K562 (cell line): ENCODE measurements at regions not wholly inside any gene's neighbourhood (a gene's known extent, or its start where the extent isn't known, plus 50 kb on each side); places are given as distances from the start of the nearest gene placed in this dataset.

Experiments used
- CTCF ChIP-seq, 3 experiments: IDR thresholded peaks in 2 of 3; conservative IDR thresholded peaks in 1 of 3; 2 replicates each; pipeline ENCODE4 v1.5.1; 2011 to 2012; ENCODE audit warnings: low read length in 3 of 3, mild to moderate bottlenecking in 3 of 3, control low read depth in 2 of 3, improper control_type of control experiment in 1 of 3, inconsistent platforms in 1 of 3, low read depth in 1 of 3, mixed read lengths in 1 of 3, moderate library complexity in 1 of 3; ENCODE audit not compliant: insufficient read depth in 2 of 3
- ELF4 ChIP-seq: fragments of 450-650 bp; formaldehyde crosslinking; IDR thresholded peaks from 2 replicates; pipeline ENCODE4 v1.4.0; 2022; ENCODE audit warnings: missing genetic modification characterization
- EZH2 ChIP-seq: IDR thresholded peaks from 2 replicates; pipeline ENCODE4 v1.6.1; 2012; ENCODE audit warnings: low read depth, mild to moderate bottlenecking, inconsistent platforms, low read length, borderline replicate concordance
- GATAD2B ChIP-seq: fragments of 450-650 bp; IDR thresholded peaks from 2 replicates; pipeline ENCODE4 v1.6.1; 2017; ENCODE audit warnings: mild to moderate bottlenecking, borderline replicate concordance
- MEF2A ChIP-seq: IDR thresholded peaks from 2 replicates; pipeline ENCODE4 v1.6.1; 2011; ENCODE audit warnings: low read depth, mild to moderate bottlenecking, low read length, moderate library complexity; ENCODE audit not compliant: control insufficient read depth
- MTA1 ChIP-seq: fragments of 450-650 bp; IDR thresholded peaks from 2 replicates; pipeline ENCODE4 v1.6.1; 2017; ENCODE audit warnings: borderline replicate concordance
- MYBL2 ChIP-seq, 2 experiments: fragments of 450-650 bp in 1 of 2; sonication (generic) in 1 of 2; formaldehyde crosslinking in 1 of 2; IDR thresholded peaks; 2 replicates each; pipeline versions ENCODE4 v1.6.1 to v1.8.1; 2017 to 2022; ENCODE audit warnings: borderline replicate concordance in 1 of 2, inconsistent platforms in 1 of 2, low read depth in 1 of 2, mild to moderate bottlenecking in 1 of 2, missing genetic modification reagents in 1 of 2, moderate library complexity in 1 of 2
- NFYB ChIP-seq: IDR thresholded peaks from 2 replicates; pipeline ENCODE4 v1.6.1; 2011; ENCODE audit warnings: mild to moderate bottlenecking, moderate library complexity; ENCODE audit not compliant: insufficient read length; ENCODE audit errors: extremely low read depth
- NR2C1 ChIP-seq, 2 experiments: fragments of 450-650 bp; IDR thresholded peaks; 2 replicates each; pipeline ENCODE4 v1.6.1; 2017; ENCODE audit warnings: mild to moderate bottlenecking in 2 of 2, antibody characterized with exemption in 1 of 2, inconsistent platforms in 1 of 2, missing compliant biosample characterization in 1 of 2, missing genetic modification characterization in 1 of 2
- RAD21 ChIP-seq, 2 experiments: fragments of 250-450 bp in 1 of 2; fragments of 450-650 bp in 1 of 2; sonication (Bioruptor Pico) in 1 of 2; formaldehyde crosslinking in 1 of 2; IDR thresholded peaks in 1 of 2; conservative IDR thresholded peaks in 1 of 2; 2 replicates each; pipeline versions ENCODE4 v1.4.0 to v1.8.0; 2020 to 2022; ENCODE audit warnings: mild to moderate bottlenecking in 2 of 2, moderate library complexity in 1 of 2
- SMARCE1 ChIP-seq: fragments of 450-650 bp; IDR thresholded peaks from 2 replicates; pipeline ENCODE4 v1.7.1; 2016; ENCODE audit warnings: mild to moderate bottlenecking
- SMC3 ChIP-seq: conservative IDR thresholded peaks from 2 replicates; pipeline ENCODE4 v1.6.1; 2011; ENCODE audit warnings: low read depth, low read length, improper control_type of control experiment; ENCODE audit not compliant: insufficient read depth
- ZNF124 ChIP-seq: sonication (generic); formaldehyde crosslinking; IDR thresholded peaks from 2 replicates; pipeline ENCODE4 v1.8.1; 2022; ENCODE audit warnings: missing genetic modification reagents

- no peak for TF ChIP-seq NR2C1 (IDR thresholded peaks at IDR 0.05)
- TF ChIP-seq NR2C1 (tag; IDR thresholded peaks at IDR 0.05): no peak
- no peak for TF ChIP-seq MYBL2 (IDR thresholded peaks at IDR 0.05; ENCODE audit: low read depth)
- no peak for TF ChIP-seq MYBL2 (CRISPR knock-in tag; IDR thresholded peaks at IDR 0.05; ENCODE audit: borderline replicate concordance)
- TF ChIP-seq MEF2A: no peak
- no peak for TF ChIP-seq GATAD2B
- no peak for TF ChIP-seq ELF4 (CRISPR knock-in tag)
- no peak for TF ChIP-seq MTA1
- no peak for TF ChIP-seq CTCF (IDR thresholded peaks at IDR 0.05 in 2 of 3, conservative IDR thresholded peaks at IDR 0.05 in 1 of 3; ENCODE audit: insufficient read depth in 2 of 3, low read depth in 1 of 3, low read length in 3 of 3)
- no peak for TF ChIP-seq RAD21 (CRISPR knock-in tag; conservative IDR thresholded peaks at IDR 0.05 in 1 of 2, IDR thresholded peaks at IDR 0.05 in 1 of 2)
- TF ChIP-seq SMC3: no peak
- no peak for TF ChIP-seq EZH2
- no peak for TF ChIP-seq SMARCE1
- TF ChIP-seq ZNF124 (CRISPR knock-in tag): no peak
- no peak for TF ChIP-seq NFYB
Observed at GRCh38 chr6:14286144-14286543, 168.6 kb downstream of the CD83 start.
